GM18520 (cell line): ENCODE measurements at regions not wholly inside any gene's neighbourhood (a gene's known extent, or its start where the extent isn't known, plus 50 kb on each side); places are given as distances from the start of the nearest gene placed in this dataset.

Experiments
- ATAC-seq: cut with Tn5 transposase; IDR thresholded peaks from one replicate; pipeline ENCODE4 v1.9.1; 2021; ENCODE audit not compliant: unreplicated experiment

DNA sequence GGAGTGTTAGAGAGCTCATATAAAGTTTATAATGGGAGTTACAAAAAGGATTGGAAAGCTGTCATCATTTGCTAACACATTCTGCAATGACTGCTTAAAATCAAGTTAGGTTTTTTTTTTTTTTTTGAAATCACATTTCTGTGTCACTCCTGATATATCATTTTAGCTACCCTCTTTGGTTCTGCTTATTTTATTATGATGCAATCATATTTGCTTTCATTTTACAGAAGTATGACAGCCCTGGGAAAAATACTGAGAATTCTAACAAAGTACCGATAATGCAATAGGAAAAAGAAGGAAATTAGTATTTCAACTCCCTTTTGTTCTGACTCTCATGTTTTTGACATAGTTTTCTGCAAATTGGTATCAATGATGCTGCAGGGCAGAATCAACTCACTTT is 71.6 kb upstream of the MDGA2 start:
- no peak for ATAC-seq

DNA sequence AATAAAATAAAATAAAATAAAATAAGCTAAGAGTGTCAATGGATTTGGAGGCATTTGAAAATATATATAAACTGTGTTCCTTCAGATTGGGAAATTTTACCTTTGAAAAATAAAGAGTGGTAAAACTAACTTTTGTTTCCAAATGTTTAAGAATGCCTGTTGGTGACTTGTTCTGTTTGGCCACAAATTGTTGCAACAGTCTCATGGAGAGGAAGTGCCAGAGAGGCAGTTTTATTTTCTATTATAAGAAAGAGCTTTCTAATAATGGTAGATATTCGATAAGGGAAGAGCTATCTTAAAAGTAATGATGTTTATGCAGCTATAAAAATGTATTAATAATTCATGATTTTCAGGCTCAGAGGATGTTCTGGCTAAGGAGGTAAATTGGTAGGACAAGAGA is 68.8 kb upstream of the MDGA2 start:
- no peak for ATAC-seq

DNA sequence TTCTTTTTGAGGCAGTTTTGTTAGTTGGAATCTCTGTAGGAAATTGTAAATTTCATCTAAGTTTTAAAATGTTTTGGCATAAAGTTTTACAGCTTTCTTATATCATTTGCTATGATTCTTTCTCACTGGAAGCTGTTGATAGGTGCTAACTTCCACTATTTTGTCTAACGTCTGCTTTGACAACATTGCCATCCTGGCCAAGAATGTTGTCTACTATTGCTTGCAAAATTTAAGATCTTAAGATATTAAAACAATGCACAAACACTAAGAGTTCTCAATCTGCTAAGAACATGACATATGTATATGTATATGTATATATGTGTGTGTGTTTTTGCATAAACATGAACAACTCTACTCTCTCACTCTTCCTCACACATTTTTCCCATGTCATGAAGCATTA is 64.1 kb upstream of the MDGA2 start:
- ATAC-seq, result no peak

DNA sequence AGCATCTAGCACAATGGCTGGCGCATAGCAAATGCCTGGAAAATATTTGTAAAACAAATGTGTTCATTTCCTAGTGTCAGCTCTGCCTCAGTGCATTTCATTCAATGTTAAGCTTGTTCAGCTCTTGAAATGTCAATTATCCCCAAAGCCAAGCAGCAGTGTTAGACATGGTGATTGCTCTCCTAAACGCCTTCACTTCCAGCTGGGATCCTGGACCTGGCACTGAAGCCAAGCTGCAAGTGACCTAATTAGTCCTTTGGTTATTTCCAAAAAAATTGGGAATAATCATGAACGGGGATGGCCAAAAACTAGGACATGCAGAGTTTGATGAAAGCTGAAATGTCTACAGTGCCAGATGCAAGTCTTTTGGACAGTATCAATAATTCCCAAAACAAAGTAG is 54.9 kb upstream of the MDGA2 start:
- no peak for ATAC-seq
